ENCODE measurements at regions not wholly inside any gene's neighbourhood (a gene's known extent, or its start where the extent isn't known, plus 50 kb on each side); places are given as distances from the start of the nearest gene placed in this dataset.

DNA sequence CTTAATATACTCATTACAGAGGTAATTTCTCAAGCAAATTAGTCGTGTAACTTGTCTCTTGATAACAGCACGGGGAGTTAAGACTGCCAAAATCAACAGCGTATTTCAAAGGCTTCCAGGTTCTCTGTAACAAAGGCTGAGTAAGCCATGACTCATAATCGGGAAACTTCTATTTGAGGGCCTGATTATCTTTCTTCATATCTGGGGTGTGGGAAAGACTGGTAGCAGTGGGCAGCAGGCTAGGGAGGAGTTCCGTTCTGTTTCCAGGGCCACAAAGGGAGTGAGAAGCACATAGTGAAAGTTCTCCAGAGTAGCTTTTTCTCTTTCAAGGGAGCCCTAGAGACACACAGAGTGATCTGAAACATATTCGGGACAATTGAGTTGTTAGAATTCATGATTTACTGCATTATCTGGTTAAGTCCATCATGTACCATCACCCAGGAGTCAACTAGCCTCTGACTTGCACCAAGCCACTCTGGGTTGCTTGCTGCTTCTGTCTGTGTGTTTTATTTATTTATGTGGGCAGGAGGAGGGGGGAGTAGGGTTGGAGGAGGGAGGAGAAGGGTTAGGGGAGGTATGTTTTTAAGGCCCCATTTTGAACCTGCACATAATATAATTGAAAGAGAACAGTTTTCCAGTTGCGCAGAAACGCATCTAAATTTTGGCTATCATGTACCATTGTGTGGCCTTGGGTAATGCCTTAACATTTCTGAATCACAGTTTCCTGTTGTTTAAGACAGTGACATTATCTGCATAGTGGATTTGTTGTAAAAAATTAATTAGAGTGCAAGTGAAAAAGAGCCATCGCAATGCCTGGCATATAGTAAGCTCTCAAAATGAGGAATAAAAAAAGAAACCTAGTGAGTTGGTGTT lies 80.5 kb upstream of the ITPRID2 start (continued):
- TF ChIP-seq, protein P1, sequence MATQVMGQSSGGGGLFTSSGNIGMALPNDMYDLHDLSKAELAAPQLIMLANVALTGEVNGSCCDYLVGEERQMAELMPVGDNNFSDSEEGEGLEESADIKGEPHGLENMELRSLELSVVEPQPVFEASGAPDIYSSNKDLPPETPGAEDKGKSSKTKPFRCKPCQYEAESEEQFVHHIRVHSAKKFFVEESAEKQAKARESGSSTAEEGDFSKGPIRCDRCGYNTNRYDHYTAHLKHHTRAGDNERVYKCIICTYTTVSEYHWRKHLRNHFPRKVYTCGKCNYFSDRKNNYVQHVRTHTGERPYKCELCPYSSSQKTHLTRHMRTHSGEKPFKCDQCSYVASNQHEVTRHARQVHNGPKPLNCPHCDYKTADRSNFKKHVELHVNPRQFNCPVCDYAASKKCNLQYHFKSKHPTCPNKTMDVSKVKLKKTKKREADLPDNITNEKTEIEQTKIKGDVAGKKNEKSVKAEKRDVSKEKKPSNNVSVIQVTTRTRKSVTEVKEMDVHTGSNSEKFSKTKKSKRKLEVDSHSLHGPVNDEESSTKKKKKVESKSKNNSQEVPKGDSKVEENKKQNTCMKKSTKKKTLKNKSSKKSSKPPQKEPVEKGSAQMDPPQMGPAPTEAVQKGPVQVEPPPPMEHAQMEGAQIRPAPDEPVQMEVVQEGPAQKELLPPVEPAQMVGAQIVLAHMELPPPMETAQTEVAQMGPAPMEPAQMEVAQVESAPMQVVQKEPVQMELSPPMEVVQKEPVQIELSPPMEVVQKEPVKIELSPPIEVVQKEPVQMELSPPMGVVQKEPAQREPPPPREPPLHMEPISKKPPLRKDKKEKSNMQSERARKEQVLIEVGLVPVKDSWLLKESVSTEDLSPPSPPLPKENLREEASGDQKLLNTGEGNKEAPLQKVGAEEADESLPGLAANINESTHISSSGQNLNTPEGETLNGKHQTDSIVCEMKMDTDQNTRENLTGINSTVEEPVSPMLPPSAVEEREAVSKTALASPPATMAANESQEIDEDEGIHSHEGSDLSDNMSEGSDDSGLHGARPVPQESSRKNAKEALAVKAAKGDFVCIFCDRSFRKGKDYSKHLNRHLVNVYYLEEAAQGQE (IDR thresholded peaks at IDR 0.05) = no peak
- TF ChIP-seq TP53 (CRISPR knock-in tag; IDR thresholded peaks at IDR 0.05) (no peak), FOSL2 (IDR thresholded peaks at IDR 0.05) (peak; percentile 95), FOSL2 (CRISPR knock-in tag; IDR thresholded peaks at IDR 0.05) (peak; percentile 96), RAD21 (conservative IDR thresholded peaks at IDR 0.05 in 1 of 2, IDR thresholded peaks at IDR 0.05 in 1 of 2) (peak in 1 of 2 experiments; percentile 29; a peak in 1 of 5 replicates), HOXB13 (CRISPR knock-in tag; IDR thresholded peaks at IDR 0.05; ENCODE audit: low read depth) (no peak)

DNA sequence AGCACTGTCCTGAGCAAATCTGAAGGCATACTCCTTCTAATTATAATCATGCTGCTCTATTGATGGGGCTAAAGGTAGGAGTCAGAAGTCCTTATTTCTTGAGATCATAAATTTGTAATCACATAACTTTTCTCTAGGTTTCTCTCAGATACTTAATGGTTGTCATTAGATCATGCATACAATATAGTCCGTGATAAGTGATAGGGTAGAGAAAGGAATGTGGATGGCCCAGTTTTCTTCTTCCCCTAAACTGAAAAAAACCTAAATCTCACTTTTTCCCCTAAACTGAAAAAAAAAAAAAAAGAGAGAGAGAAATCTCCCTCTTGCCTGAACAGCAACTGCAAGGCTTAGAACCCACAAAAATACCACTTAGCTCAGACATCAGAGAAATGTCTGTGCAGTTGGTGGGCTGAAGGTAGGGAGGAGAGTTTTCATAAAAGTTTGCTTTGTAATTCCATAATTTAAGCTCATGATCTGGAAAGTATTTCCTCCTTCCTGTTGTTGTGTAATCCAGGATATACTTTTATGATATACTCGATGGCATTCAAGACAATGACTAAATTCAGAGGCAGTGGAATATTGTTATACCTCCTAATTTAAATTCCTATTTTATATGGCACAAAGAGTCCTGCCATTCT lies 79.3 kb upstream of the ITPRID2 start:
- peak overlapping the region; percentile 65; the same call in 1 of the 3 replicates for H3K4me2 ChIP-seq
- no peak for ATAC-seq
- no peak overlapping the region for H3K4me3 ChIP-seq
- ChIA-PET POLR2A (interaction anchor here (0.6 to 1.6 kb wide), 2 partner anchors 80 to 81 kb away, joined by 3 to 4 read pairs; partner anchors contain the start of gene ITPRID2), CTCF (interaction anchor here (0.6 to 2.1 kb wide), 3 partner anchors 25 to 421 kb away, joined by 3 to 6 read pairs (median 3); no protein-coding TSS in a partner anchor)
- peak overlapping the region; percentile 76 to 85; a peak in 5 of 6 replicates for H3K27ac ChIP-seq
- 51% methylated on average over 2 of the region's 2 CpGs for WGBS (ENCODE audit: missing lambda C conversion rate)
- peak in 1 of 2 experiments; percentile 22 for DNase-seq (ENCODE audit: low read depth in 1 of 2, low spot score in 1 of 2)
- no peaks in the 10 kb centered on the region for H3K9me3 ChIP-seq
- no peak for FAIRE-seq
- TF ChIP-seq HOXA7 (CRISPR knock-in tag; IDR thresholded peaks at IDR 0.05) (no peak), RFX5 (IDR thresholded peaks at IDR 0.05) (no peak), FOSL2 (IDR thresholded peaks at IDR 0.05) (no peak), FOSL2 (CRISPR knock-in tag; IDR thresholded peaks at IDR 0.05) (no peak), JUNB (IDR thresholded peaks at IDR 0.05) (no peak), EP300 (IDR thresholded peaks at IDR 0.05) (no peak), ZNF302 (CRISPR knock-in tag; IDR thresholded peaks at IDR 0.05) (no peak), CHD2 (IDR thresholded peaks at IDR 0.05; ENCODE audit: low read length, partially characterized antibody) (no peak), RAD21 (conservative IDR thresholded peaks at IDR 0.05 in 1 of 2, IDR thresholded peaks at IDR 0.05 in 1 of 2) (no peak), EHMT2 (IDR thresholded peaks at IDR 0.05; ENCODE audit: low read depth) (no peak), HOXB13 (CRISPR knock-in tag; IDR thresholded peaks at IDR 0.05; ENCODE audit: low read depth) (no peak), BHLHE40 (IDR thresholded peaks at IDR 0.05; ENCODE audit: low read depth, low read length) (no peak), RNF2 (IDR thresholded peaks at IDR 0.05; ENCODE audit: borderline replicate concordance, low read depth) (no peak), HDAC2 (IDR thresholded peaks at IDR 0.05) (no peak), FOSB (CRISPR knock-in tag; IDR thresholded peaks at IDR 0.05) (no peak), NR3C1 (IDR thresholded peaks at IDR 0.05) (no peak)
- TF ChIP-seq, protein P1 (IDR thresholded peaks at IDR 0.05) = no peak
- TF ChIP-seq, protein P2, sequence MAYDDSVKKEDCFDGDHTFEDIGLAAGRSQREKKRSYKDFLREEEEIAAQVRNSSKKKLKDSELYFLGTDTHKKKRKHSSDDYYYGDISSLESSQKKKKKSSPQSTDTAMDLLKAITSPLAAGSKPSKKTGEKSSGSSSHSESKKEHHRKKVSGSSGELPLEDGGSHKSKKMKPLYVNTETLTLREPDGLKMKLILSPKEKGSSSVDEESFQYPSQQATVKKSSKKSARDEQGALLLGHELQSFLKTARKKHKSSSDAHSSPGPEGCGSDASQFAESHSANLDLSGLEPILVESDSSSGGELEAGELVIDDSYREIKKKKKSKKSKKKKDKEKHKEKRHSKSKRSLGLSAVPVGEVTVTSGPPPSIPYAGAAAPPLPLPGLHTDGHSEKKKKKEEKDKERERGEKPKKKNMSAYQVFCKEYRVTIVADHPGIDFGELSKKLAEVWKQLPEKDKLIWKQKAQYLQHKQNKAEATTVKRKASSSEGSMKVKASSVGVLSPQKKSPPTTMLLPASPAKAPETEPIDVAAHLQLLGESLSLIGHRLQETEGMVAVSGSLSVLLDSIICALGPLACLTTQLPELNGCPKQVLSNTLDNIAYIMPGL (CRISPR knock-in tag; IDR thresholded peaks at IDR 0.05; ENCODE audit: borderline replicate concordance) = no peak
- TF ChIP-seq, protein P3, sequence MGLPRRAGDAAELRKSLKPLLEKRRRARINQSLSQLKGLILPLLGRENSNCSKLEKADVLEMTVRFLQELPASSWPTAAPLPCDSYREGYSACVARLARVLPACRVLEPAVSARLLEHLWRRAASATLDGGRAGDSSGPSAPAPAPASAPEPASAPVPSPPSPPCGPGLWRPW (IDR thresholded peaks at IDR 0.05) = no peak
- H3K4me1 ChIP-seq = peaks cover 52% of the 10 kb centered on the region
